ENCODE measurements at regions not wholly inside any gene's neighbourhood (a gene's known extent, or its start where the extent isn't known, plus 50 kb on each side); places are given as distances from the start of the nearest gene placed in this dataset.

DNA sequence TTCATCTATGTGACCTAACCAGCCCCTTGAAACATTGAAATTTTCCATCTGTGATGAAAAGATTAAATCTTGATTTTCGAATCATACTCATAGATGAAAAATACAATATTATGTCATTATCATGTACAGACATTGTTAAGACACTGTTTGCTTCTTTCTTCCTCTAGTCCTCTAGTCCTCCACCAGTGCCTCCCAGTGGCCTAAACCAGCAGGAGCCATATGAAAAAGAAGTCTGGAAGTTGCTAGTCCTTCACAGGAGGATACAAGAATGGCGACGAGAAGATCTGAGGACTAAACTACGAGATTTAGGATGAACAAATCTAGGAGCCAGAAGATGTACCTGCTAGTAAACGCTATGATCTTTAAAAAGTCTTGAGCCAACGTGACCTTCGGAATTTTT, 134.1 kb downstream of the SLC17A6 start:
- Histone ChIP-seq H3K79me1 (replicated peaks; ENCODE audit: low read length, poor library complexity, severe bottlenecking) (no peaks in the 10 kb centered on the region), H2BK12ac (ENCODE audit: low read length in 2 of 2) (no peak overlapping the region), H2AFZ (ENCODE audit: low read depth, low read length) (no peak overlapping the region), H2BK120ac (ENCODE audit: low read depth, low read length) (no peak overlapping the region), H3K9me3 (ENCODE audit: control insufficient read depth, low read length) (no peaks in the 10 kb centered on the region), H4K91ac (ENCODE audit: low read length) (no peak overlapping the region), H3K18ac (ENCODE audit: low read depth in 1 of 2, low read length in 2 of 2) (no peak overlapping the region), H3K4ac (ENCODE audit: low read depth in 1 of 2, low read length in 2 of 2) (no peak overlapping the region), H4K8ac (ENCODE audit: low read length) (no peak overlapping the region), H2AK5ac (ENCODE audit: low read length, severe bottlenecking) (no peak overlapping the region), H3K4me1 (ENCODE audit: control insufficient read depth, insufficient read depth, low read depth, low read length) (no peaks in the 10 kb centered on the region), H3K9ac (ENCODE audit: low read length) (no peak overlapping the region), H3K4me2 (ENCODE audit: low read length, poor library complexity, severe bottlenecking) (no peak overlapping the region), H3K4me3 (ENCODE audit: insufficient read depth in 1 of 2, low read depth in 1 of 2, low read length in 2 of 2) (no peak overlapping the region), H3K27ac (ENCODE audit: low read length, poor library complexity, severe bottlenecking) (no peak overlapping the region), H3K36me3 (ENCODE audit: control insufficient read depth in 1 of 2, insufficient read depth in 2 of 2, low read depth in 1 of 2, low read length in 2 of 2) (no peaks in the 10 kb centered on the region), H3K14ac (ENCODE audit: low read length in 2 of 2) (no peak overlapping the region), H3K27me3 (ENCODE audit: control insufficient read depth in 1 of 2, insufficient read depth in 1 of 2, low read length in 2 of 2) (no peaks in the 10 kb centered on the region), H2BK5ac (ENCODE audit: low read depth, low read length, poor library complexity, severe bottlenecking) (no peak overlapping the region), H2BK15ac (ENCODE audit: low read depth, poor library complexity, severe bottlenecking) (no peak overlapping the region), H3K23ac (ENCODE audit: low read length in 2 of 2) (no peak overlapping the region)
- 86% methylated on average over 6 of the region's 7 CpGs for WGBS
- DNase-seq, result no peak

DNA sequence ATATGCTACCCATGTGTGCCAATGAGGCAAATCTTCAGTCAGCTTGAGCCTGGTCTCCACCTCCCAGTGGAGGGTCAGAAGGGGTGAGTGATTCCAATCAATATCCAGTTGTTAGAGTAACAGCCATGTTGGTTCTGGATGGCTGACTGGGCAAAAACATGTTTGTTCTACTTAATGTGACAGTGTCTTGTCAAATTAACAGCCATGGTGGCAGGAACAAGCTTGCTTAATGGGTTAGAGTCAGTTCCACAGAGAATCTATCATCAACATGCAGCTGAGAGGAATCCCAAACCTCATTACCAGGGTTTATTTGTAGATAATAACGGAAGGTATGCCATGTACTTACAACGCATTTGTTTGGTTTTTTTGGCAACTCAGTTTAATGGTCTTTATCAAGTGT, 133.2 kb downstream of the SLC17A6 start:
- no peak overlapping the region for H2BK15ac ChIP-seq (ENCODE audit: low read depth, poor library complexity, severe bottlenecking)
- no CpG with 5 or more reads among the region's 2 CpGs for WGBS
- H3K36me3 ChIP-seq (ENCODE audit: control insufficient read depth in 1 of 2, insufficient read depth in 2 of 2, low read depth in 1 of 2, low read length in 2 of 2), result no peaks in the 10 kb centered on the region

GRCh38 chr11:22467741-22468140, 129.6 kb downstream of the SLC17A6 start:
- H3K9me3 ChIP-seq (ENCODE audit: control insufficient read depth, low read length), result no peaks in the 10 kb centered on the region
- no peak overlapping the region for H3K9ac ChIP-seq (ENCODE audit: low read length)
- no peak overlapping the region for H2AK5ac ChIP-seq (ENCODE audit: low read length, severe bottlenecking)
- no peak overlapping the region for H4K91ac ChIP-seq (ENCODE audit: low read length)
- H3K27me3 ChIP-seq (ENCODE audit: control insufficient read depth in 1 of 2, insufficient read depth in 1 of 2, low read length in 2 of 2), result no peaks in the 10 kb centered on the region
- H2BK12ac ChIP-seq (ENCODE audit: low read length in 2 of 2), result no peak overlapping the region
- H3K4me1 ChIP-seq (ENCODE audit: control insufficient read depth, insufficient read depth, low read depth, low read length), result no peaks in the 10 kb centered on the region
- H3K18ac ChIP-seq (ENCODE audit: low read depth in 1 of 2, low read length in 2 of 2), result no peak overlapping the region
- no peak overlapping the region for H3K14ac ChIP-seq (ENCODE audit: low read length in 2 of 2)
- no peak overlapping the region for H2BK15ac ChIP-seq (ENCODE audit: low read depth, poor library complexity, severe bottlenecking)
- no peak overlapping the region for H3K4me2 ChIP-seq (ENCODE audit: low read length, poor library complexity, severe bottlenecking)
- no peak for DNase-seq
- H3K36me3 ChIP-seq (ENCODE audit: control insufficient read depth in 1 of 2, insufficient read depth in 2 of 2, low read depth in 1 of 2, low read length in 2 of 2), result no peaks in the 10 kb centered on the region
- no peak overlapping the region for H4K8ac ChIP-seq (ENCODE audit: low read length)
- H3K23ac ChIP-seq (ENCODE audit: low read length in 2 of 2), result no peak overlapping the region
- WGBS, result 100% methylated on average over 1 of the region's 2 CpGs
- no peak overlapping the region for H3K27ac ChIP-seq (ENCODE audit: low read length, poor library complexity, severe bottlenecking)
- H3K4me3 ChIP-seq (ENCODE audit: insufficient read depth in 1 of 2, low read depth in 1 of 2, low read length in 2 of 2), result no peak overlapping the region
- H2BK5ac ChIP-seq (ENCODE audit: low read depth, low read length, poor library complexity, severe bottlenecking), result no peak overlapping the region
- no peak overlapping the region for H2BK120ac ChIP-seq (ENCODE audit: low read depth, low read length)
- H3K4ac ChIP-seq (ENCODE audit: low read depth in 1 of 2, low read length in 2 of 2), result no peak overlapping the region
- no peak overlapping the region for H2AFZ ChIP-seq (ENCODE audit: low read depth, low read length)
- H3K79me1 ChIP-seq (replicated peaks; ENCODE audit: low read length, poor library complexity, severe bottlenecking), result no peaks in the 10 kb centered on the region

More for the DNA sequence above, 133.2 kb downstream of the SLC17A6 start:
- H3K23ac ChIP-seq (ENCODE audit: low read length in 2 of 2), result no peak overlapping the region
- no peaks in the 10 kb centered on the region for H3K79me1 ChIP-seq (replicated peaks; ENCODE audit: low read length, poor library complexity, severe bottlenecking)
- no peak overlapping the region for H3K14ac ChIP-seq (ENCODE audit: low read length in 2 of 2)
- H2BK12ac ChIP-seq (ENCODE audit: low read length in 2 of 2), result no peak overlapping the region
- no peaks in the 10 kb centered on the region for H3K27me3 ChIP-seq (ENCODE audit: control insufficient read depth in 1 of 2, insufficient read depth in 1 of 2, low read length in 2 of 2)
- no peak overlapping the region for H2BK5ac ChIP-seq (ENCODE audit: low read depth, low read length, poor library complexity, severe bottlenecking)
- no peak overlapping the region for H3K27ac ChIP-seq (ENCODE audit: low read length, poor library complexity, severe bottlenecking)
- H3K18ac ChIP-seq (ENCODE audit: low read depth in 1 of 2, low read length in 2 of 2), result no peak overlapping the region
- no peak overlapping the region for H4K8ac ChIP-seq (ENCODE audit: low read length)
- H4K91ac ChIP-seq (ENCODE audit: low read length), result no peak overlapping the region
- no peak overlapping the region for H2BK120ac ChIP-seq (ENCODE audit: low read depth, low read length)
- no peak overlapping the region for H3K4me3 ChIP-seq (ENCODE audit: insufficient read depth in 1 of 2, low read depth in 1 of 2, low read length in 2 of 2)
- H3K9ac ChIP-seq (ENCODE audit: low read length), result no peak overlapping the region
- no peak overlapping the region for H2AFZ ChIP-seq (ENCODE audit: low read depth, low read length)
- no peaks in the 10 kb centered on the region for H3K4me1 ChIP-seq (ENCODE audit: control insufficient read depth, insufficient read depth, low read depth, low read length)
- H3K4ac ChIP-seq (ENCODE audit: low read depth in 1 of 2, low read length in 2 of 2), result no peak overlapping the region
- no peak overlapping the region for H3K4me2 ChIP-seq (ENCODE audit: low read length, poor library complexity, severe bottlenecking)
- no peaks in the 10 kb centered on the region for H3K9me3 ChIP-seq (ENCODE audit: control insufficient read depth, low read length)
- no peak overlapping the region for H2AK5ac ChIP-seq (ENCODE audit: low read length, severe bottlenecking)
- no peak for DNase-seq

DNA sequence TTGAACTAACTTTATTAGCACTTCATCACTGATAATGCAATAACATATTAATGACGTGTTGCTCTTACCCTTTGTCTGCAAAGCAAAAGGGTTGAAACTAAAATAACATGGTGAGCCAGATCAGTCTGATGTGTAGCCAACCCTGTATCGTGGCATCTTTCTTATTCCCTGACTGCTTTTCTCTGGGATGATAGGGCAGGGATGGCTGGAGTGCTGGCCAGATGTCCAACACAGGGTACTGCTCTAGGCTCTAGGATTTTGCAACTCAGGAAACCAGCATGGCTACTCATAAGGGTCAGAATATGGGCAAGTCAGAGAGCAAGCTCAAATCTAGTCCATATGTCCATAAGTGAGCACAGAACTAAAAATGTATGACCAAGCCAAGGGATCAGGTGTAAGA, 129.1 kb downstream of the SLC17A6 start:
- DNase-seq, result no peak
- Histone ChIP-seq H3K4me2 (ENCODE audit: low read length, poor library complexity, severe bottlenecking) (no peak overlapping the region), H4K91ac (ENCODE audit: low read length) (no peak overlapping the region), H3K27ac (ENCODE audit: low read length, poor library complexity, severe bottlenecking) (no peak overlapping the region), H2AFZ (ENCODE audit: low read depth, low read length) (no peak overlapping the region), H2BK5ac (ENCODE audit: low read depth, low read length, poor library complexity, severe bottlenecking) (no peak overlapping the region), H3K4me3 (ENCODE audit: insufficient read depth in 1 of 2, low read depth in 1 of 2, low read length in 2 of 2) (no peak overlapping the region), H2BK120ac (ENCODE audit: low read depth, low read length) (no peak overlapping the region), H3K23ac (ENCODE audit: low read length in 2 of 2) (no peak overlapping the region), H3K9me3 (ENCODE audit: control insufficient read depth, low read length) (no peaks in the 10 kb centered on the region), H3K79me1 (replicated peaks; ENCODE audit: low read length, poor library complexity, severe bottlenecking) (no peaks in the 10 kb centered on the region), H3K4ac (ENCODE audit: low read depth in 1 of 2, low read length in 2 of 2) (no peak overlapping the region), H2AK5ac (ENCODE audit: low read length, severe bottlenecking) (no peak overlapping the region), H3K9ac (ENCODE audit: low read length) (no peak overlapping the region), H3K36me3 (ENCODE audit: control insufficient read depth in 1 of 2, insufficient read depth in 2 of 2, low read depth in 1 of 2, low read length in 2 of 2) (no peaks in the 10 kb centered on the region), H3K27me3 (ENCODE audit: control insufficient read depth in 1 of 2, insufficient read depth in 1 of 2, low read length in 2 of 2) (no peaks in the 10 kb centered on the region), H4K8ac (ENCODE audit: low read length) (no peak overlapping the region), H2BK15ac (ENCODE audit: low read depth, poor library complexity, severe bottlenecking) (no peak overlapping the region), H3K18ac (ENCODE audit: low read depth in 1 of 2, low read length in 2 of 2) (no peak overlapping the region), H2BK12ac (ENCODE audit: low read length in 2 of 2) (no peak overlapping the region), H3K4me1 (ENCODE audit: control insufficient read depth, insufficient read depth, low read depth, low read length) (no peaks in the 10 kb centered on the region), H3K14ac (ENCODE audit: low read length in 2 of 2) (no peak overlapping the region)
- 84% methylated on average over 2 of the region's 2 CpGs for WGBS
